GDM1 (cell line): ENCODE measurements at regions not wholly inside any gene's neighbourhood (a gene's known extent, or its start where the extent isn't known, plus 50 kb on each side); places are given as distances from the start of the nearest gene placed in this dataset.
"Not testable (repeated sequence)": the region's sequence is repeated elsewhere in the genome, so short reads cannot be mapped to it uniquely, and the experiment has no call there.

Experiments used
- DNase-seq: peaks from one replicate; lab custom pipeline; 2025; lab: John Stamatoyannopoulos, UW

DNA sequence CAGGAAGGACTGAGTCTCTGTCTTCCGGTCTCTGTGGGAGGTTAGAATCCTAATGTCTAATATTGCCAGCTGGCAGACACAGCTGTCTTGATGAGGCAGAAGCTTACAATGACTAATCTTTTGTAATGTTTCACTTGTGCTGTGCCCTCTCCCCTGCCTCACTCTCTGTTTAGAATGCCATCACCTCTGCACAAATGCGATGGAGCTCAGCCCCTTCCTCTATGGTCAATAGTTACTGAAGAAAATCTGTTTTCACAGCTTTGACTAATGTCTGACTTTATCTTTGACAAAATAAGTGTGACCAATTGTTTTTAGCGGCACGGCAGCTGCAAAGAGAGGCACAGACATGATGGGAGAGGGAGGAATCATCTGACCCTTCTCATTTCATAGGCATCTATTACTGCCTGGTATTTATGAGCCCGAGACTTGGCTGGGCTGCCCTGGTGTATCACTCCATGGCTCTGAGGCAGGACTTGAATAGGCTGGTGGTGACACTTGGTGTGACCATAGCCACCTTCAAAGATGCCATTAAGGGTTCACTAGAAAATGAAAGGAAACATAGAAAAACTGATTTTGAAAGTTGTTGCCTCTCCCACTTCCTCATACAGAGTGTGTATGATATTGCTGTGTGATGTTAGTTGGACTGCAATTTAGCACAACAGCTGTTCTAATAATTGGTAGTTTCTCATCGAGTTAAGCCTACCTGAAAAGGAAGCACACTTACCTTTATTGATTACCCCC is 163.2 kb upstream of the NBPF11 start:
- DNase-seq, result no peak

DNA sequence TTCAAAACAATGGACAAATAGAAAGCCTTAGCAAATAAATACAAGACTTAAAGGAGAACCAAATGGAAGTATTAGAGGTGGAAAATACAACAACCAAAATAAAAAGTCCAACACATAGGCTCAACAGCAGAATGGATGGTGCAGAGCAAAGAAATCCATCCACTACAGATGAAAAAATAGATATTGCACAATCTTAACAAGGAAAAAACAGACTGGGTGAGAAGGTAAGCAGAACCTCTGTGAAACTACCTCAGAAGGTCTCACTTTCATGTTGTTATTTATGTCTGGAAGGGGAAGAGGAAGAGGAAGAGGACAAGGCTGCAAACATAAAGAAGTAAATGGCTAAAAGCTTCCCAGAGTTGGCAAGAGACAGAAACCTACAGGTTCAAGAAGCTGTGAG is 158.7 kb upstream of the NBPF11 start:
- no peak for DNase-seq

DNA sequence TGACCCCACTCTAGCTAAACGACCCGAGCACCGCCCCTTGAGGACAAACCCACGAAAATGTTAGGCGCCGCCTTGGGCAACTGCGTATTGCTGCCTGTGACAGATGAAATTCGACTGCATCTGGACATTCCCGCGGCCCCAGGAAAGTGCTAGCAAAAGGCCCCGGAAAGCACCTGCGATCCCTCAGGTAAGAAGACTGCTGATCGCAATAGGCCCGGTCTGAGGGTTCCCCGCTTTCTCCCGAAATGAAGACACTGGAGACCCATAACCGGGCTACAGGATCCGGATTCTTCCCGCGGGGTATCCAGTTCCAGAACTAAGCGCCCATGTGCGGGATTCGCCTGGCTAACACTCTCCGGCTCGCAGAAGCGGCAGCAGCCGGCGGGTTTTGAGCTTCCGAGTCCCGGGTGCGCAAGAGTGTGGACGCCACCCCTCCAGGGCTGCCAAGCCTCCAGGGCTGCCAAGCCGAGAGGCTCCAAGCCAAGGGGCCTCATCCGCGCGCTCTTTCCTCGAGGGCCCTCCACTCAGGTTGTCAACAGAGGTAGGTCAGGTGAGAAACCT is 157.9 kb upstream of the NBPF11 start:
- no peak for DNase-seq

DNA sequence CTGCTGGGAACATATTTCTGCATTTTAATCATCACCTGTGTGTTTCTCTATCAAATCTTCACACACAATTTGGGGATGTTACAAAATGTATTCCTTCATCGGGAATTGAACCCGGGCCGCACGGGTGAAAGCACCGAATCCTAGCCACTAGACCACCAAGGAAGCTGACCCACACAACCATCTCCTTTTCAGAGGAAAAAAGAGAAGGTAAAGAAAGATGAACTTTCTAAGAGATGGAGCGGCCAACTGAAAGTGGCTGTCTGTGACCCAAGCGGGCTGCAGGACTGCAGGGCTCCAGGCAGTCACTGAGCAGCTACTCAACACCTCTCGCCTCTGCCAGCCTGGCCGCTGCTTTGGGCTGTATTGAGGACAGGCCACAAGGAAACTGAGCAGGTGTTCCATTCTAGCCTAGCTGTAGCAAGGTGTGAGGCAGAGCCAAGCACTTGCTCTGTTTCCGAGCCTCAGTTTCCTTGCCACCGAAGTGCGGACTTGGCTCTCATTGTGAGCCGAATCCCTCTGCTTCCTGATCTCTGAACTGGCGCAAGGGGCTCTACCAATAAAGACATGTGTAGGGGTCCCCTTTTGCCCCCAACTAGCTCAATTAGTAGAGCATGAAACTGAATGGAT is 156.9 kb upstream of the NBPF11 start:
- DNase-seq, result no peak

DNA sequence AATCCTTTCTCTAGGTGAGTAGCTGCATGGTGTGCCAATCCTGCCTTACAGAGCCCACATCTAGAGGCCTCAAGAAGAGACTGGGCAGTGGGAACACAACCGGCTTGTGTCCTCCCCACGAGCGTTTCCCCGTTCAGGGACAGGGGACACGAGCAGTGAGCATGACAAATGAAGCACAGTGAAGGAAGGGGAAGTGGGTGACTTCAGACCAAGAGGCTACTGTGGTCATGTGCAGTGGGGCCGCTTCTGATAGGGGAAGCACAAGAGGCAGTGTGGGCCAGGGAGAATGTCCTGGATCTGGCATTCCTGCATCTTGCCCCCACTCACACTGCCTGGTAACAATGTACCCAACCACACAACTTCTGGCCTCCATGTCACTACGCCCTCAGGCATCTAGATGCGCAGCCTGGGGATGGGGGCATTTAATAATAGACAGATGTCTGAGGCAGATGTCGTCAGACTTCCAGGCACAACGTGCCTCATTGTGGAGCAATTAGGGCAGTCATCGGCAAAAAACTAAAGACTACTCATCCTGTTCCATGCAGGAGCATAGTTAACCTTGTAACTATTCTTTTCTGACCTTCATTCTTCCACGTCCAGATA is 155.6 kb upstream of the NBPF11 start:
- DNase-seq, result peak; percentile 25

DNA sequence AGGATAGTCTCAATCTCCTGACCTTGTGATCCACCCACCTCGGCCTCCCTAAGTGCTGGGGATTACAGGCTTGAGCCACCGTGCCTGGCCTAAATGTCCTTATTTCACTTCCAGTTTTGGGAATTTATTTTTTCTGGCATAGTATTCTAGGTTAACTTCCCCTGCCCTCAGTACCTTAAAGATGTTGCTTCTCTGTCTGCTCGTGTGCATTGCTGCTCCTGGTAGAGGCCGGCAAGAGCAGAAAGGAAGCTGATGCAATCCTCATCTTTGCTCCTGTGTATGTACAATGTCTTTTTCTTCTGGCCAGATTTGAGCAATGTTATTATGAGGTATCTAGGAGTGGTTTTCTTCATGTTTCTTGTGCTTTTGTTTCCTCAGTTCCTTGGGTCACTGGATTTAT is 152.9 kb upstream of the NBPF11 start:
- not testable (repeated sequence) for DNase-seq

DNA sequence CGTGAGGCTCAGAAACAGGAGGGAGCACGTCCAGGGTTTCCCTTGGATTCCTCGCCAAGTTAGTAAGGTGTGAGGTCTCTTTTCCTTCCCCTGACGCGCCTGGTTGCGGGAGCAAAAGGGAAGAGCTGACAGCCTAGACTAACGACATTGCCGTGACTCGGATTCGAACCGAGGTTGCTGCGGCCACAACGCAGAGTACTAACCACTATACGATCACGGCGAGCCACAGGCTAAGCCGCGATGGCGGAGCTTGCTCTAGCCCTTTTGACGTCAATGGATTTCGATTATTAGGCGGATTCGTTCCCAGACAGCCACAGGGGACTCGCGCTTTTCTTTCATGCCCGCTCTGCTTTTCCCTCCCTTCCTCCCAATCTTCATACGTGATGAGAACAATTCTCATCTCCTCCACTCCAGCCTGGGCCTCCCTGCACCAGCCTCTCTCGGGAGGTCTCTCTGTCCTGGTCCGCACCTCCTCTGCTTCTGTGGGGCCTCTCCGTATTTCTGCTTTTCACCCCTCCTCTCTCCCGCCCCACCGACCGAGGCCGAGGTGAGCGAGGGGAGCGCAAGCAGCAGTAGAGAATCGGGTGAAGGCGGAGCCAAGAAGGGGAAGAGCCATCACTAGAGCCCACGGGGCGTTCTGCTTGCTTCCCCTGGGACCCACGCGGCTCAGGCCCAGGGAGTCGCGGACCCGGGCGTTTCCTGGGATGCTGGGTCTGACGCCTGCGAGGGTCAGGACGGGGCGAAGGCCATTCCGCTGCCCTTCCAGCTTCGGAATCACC is 150.7 kb upstream of the NBPF11 start:
- not testable (repeated sequence) for DNase-seq

DNA sequence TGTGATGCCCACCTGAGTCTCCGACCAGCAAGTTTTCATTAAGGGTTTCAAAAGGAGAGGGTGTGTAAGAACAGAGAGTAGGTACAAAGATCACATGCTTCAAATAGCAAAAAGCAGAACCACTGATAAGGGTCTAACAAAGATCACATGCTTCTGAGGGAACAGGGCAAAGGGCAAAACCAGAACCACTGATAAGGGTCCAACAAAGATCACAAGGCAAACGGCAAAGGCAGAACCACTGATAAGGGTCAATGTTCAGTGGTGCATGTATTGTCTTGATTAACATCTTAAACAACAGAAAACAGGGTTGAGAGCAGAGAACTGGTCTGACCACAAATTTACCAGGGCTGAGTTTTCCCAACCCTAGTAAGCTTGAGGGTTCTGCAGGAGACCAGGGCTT is 145.8 kb upstream of the NBPF11 start:
- DNase-seq, result not testable (repeated sequence)

DNA sequence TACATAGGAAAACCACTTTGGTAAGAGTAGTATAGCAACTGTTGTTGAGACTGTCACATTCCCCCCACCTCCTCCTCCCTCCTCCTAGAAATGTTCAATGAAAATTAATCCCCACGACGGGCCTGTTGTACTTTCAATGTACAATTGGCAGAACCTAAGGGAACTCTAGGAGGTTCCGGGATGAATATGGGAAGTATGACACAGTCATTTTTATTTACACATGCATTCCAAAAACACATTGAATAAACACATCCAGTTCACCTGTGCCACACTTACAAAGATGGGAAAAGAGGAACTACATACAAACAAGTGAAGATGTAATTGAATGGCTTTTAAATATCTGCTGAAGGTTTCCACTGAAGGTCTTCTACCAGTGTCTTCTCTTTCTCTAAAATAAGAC is 144.4 kb upstream of the NBPF11 start:
- DNase-seq, result no peak

DNA sequence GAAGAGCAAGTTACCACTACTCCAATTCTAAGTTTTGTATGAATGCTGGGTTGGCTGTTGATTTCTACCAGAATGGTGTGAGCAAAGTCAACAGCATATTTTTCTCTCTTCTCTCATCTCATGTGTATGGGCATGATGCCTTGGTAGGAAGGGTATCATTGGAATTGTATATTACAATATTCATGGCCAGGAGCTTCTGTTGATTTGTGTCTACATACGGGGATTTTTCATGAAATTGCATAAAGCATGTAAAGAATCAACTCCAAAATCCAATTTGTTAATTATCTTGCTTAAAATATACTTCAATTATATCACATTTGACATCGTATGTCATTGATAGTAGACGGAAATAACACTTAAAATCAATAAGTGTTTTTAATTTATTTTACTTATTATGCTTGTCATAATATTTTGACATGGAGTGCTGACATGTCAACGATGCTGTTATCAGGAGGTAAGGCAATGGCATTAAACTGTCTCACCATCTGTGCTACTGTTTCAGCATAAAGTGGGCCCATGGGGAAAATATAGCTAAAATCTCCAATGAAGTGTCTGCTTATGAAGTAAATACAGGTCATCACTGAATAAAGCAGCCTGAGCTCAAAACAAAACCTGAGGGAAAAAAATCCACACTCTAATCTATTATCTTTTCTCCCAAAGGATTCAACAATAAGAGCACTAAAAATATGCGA is 142.2 kb upstream of the NBPF11 start:
- DNase-seq, result no peak

DNA sequence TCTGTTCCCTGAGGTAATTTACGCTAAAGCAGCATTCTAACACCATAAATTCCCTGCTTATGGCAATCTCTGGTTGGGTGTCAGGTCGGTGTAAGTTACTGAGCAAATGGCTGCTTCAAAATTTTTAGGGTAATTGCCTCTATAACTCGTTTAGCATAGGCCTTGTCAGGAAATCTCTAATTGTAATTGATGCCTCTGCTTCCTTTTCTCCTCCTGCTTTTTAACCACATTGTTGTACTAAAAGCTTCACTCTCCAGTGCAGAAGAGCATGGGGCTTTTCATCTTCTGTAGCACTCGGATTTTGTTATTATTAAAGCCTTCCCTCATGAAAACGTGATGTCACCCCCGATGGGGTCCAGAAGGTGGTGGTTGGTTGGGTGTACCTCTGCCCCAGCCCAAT is 141.6 kb upstream of the NBPF11 start:
- no peak for DNase-seq

DNA sequence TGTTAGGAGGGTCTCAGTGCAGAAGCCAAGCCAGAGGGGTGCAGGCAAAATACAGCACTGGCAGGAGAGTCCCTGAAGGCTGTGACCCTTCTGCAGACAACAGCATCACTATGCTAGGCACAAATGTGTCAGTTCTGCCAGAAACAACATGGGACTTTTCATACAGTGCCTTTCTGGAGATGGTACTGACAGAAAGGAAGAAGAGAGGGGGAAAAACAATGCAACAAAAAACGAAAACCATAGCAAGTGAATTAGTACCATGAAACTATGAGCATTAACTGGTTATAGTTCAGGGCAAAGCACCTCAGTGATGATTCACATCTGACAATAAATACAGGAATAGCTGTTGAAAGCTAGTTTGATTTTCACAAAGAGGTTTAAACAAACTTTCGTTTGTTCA is 140.8 kb upstream of the NBPF11 start:
- DNase-seq, result no peak

DNA sequence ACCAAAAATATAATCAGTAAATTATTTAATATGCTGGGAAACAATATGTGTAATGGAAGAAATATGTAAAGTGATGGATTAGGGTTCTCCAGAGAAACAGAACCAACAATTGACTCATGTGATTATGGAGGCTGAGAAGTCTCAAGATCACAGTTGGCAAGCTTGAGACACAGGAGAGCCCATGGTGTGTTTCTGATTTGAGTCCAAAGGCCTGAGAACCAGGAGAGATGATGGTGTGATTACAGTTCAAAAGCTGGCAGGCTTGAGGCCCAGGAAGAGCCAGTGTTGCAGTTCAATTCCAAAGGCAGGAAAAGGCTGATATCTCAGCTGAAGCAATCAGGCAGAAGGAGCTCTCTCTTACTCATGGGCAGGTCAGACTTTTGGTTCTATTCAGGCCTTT is 138.8 kb upstream of the NBPF11 start:
- no peak for DNase-seq

DNA sequence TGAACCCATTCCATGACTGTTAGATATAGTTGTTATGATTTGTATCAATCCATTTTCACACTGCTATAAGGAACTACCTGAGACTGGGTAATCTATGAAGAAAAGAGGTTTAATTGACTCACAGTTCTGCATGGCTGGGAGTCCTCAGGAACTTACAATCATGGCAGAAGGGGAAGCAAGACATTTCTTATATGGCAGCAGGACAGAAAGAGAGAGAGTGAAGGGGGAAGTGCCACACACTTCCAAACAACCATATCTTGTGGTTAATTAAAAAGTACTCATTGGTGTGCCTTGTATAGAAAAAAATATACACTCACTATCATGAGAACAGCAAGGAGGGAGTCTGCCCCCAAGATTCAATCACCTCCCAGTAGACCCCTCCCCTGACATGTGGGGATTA is 137.6 kb upstream of the NBPF11 start:
- DNase-seq, result no peak

DNA sequence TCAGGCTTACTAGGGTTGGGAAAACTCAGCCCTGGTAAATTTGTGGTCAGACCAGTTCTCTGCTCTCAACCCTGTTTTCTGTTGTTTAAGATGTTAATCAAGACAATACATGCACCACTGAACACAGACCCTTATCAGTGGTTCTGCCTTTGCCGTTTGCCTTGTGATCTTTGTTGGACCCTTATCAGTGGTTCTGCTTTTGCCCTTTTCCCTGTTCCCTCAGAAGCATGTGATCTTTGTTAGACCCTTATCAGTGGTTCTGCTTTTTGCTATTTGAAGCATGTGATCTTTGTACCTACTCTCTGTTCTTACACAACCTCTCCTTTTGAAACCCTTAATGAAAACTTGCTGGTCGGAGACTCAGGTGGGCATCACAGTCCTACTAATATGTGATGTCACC is 133.9 kb upstream of the NBPF11 start:
- DNase-seq, result not testable (repeated sequence)

DNA sequence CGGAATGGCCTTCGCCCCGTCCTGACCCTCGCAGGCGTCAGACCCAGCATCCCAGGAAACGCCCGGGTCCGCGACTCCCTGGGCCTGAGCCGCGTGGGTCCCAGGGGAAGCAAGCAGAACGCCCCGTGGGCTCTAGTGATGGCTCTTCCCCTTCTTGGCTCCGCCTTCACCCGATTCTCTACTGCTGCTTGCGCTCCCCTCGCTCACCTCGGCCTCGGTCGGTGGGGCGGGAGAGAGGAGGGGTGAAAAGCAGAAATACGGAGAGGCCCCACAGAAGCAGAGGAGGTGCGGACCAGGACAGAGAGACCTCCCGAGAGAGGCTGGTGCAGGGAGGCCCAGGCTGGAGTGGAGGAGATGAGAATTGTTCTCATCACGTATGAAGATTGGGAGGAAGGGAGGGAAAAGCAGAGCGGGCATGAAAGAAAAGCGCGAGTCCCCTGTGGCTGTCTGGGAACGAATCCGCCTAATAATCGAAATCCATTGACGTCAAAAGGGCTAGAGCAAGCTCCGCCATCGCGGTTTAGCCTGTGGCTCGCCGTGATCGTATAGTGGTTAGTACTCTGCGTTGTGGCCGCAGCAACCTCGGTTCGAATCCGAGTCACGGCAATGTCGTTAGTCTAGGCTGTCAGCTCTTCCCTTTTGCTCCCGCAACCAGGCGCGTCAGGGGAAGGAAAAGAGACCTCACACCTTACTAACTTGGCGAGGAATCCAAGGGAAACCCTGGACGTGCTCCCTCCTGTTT is 128.9 kb upstream of the NBPF11 start:
- not testable (repeated sequence) for DNase-seq

DNA sequence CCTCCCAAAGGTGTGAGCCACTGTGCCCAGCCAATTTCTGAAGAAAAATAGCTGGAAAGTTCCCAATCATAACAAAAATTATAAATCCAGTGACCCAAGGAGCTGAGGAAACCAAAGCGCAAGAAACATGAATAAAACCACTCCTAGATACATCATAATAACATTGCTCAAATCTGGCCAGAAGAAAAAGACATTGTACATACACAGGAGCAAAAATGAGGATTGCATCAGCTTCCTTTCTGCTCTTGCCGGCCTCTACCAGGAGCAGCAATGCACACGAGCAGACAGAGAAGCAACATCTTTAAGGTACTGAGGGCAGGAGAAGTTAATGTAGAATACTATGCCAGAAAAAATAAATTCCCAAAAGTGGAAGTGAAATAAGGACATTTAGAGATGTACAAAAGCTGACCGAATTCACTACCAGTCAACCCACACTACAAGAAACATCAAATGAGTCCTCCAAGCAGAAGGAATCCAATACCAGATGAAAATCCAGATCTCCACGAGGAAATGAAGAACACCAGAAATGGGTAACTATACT is 127.0 kb upstream of the NBPF11 start:
- not testable (repeated sequence) for DNase-seq

DNA sequence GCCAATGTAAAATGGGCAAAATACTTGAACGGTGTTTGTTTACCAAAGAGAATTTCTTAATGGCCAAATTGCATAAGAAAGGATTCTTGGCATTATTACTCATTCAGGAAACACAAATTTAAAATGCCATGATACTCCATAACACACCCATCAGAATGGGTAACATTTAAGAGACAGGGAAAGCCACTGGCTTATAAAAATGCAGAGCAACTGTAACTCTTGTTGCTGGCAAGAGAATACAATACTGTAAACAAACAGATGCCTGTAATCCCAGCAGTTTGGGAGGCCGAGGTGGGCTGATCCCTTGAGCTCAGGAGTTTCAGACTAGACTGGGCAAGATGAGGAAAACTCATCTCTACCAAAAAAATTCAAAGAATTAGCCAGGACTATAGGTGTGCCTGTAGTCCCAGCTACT is 125.8 kb upstream of the NBPF11 start:
- not testable (repeated sequence) for DNase-seq

DNA sequence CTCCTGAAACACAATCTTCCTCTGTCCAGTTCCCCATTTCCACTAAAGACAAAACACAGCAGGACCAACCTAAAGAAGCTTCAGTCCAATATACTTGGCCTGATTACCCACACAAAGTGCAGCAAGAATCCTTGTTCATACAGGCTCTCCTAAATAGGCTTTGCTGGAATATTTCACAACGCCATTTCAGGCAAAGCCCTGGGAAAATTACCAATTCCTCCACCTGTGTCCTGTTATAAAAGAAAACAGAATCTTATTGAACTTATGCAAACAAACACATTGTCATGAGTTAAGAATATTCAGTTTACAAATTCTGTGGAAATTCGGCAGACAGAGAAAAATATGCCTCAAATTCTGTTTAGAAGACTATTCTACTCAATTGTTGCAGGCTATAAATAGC is 115.0 kb upstream of the NBPF11 start:
- not testable (repeated sequence) for DNase-seq

DNA sequence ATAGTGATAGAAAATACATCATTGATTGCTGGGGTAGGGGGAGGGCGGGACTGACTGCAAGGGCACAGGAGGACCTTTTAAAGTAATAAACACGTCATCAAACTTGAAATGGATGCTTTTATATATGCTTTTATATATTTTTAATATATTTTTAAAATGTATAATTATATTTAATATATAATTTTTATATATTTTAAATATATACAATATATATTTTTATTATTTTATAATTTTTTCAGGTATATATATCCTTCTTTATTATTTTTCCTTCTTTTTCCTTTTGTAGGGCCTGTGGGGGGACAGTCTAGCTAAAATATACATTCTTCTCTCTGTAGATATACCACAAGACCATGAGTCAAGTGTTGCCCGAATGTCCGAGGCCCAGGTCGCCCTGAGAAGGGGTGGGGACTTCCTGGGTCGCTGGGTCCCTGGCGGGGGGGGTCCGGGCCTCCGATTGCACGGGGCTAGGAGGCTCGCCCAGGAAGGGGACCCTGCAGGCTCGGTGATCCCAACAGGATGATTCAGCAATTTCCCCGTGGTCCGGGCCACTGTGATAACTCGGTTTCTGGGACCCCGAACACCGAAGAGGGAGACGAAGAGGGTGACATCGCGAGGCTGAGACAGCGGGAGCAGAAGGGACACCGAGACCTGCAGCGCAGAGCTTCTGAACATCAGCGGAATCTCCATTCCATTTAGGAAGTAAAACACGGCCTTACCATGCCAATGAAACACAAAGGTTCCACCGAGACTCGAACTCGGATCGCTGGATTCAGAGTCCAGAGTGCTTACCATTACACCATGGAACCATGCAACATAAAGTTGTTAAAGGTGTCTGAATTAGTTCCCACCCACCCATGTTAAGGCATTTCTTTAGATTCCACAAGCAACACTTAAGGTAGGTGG is 112.5 kb upstream of the NBPF11 start:
- no peak for DNase-seq
